ENCODE measurements at regions not wholly inside any gene's neighbourhood (a gene's known extent, or its start where the extent isn't known, plus 50 kb on each side); places are given as distances from the start of the nearest gene placed in this dataset.

- no peak for DNase-seq
Measured at GRCh38 chr4:180805101-180805500, 1438.1 kb upstream of the TENM3 start.

- no peak for DNase-seq
Measured at GRCh38 chr4:180808862-180809261, 1434.3 kb upstream of the TENM3 start.

GRCh38 chr4:180809439-180809838, 1433.8 kb upstream of the TENM3 start:
- DNase-seq, result no peak

DNA sequence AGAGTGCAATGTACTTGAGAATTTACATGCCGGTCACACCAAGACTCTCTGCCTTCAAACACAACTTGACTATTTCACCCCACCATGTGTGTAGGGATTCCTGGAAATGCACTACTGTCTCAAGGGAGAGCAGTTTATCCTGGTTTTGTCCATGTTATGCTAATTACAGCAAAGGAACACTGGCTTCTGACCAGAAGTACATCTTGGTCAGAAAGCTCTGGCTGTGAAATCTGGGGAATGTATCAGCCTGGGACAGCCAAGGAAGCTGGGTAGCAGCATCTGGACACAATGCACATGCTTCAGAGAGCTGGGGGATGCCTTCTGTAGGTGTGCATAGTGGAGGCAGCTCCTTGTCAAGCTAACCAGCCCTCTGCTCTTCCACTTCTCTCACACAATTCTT, 1432.6 kb upstream of the TENM3 start:
- DNase-seq, result no peak

DNA sequence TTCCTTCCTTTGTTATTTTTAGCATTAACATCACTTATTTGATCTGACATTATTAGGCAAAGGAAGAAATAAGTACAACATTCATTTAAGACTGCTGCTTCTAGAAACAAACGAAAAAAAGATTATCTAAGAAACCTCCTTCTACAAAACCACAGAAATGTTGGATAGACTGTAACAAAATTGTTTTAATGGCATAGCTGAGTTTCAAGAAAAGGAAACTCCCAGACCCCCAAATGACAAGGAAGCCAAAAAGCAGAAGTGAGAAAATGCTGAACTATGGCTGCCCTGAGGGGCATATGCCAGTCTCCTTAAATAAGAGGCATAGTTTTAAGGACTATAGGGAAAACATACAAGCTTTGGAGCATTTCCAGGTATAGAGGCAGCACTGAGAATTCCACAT, 1431.6 kb upstream of the TENM3 start:
- no peak for DNase-seq

DNA sequence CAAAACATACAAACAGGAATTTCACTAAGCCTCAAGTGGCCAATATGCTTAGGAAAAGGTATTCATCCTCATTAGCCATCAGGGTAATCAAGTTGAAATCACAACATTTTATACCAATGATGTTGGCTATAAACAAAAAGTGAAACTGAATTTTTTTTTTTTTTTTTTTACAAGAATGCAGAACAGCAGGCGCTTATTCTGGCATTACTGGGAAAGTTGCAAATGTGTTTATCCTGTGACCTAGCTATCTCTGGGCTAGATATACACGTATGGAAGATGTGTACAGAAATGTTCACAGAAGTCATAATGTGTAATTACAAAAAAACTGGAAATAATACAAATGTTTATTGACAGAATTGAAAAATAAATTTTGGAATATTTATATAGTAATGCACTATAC, 1430.4 kb upstream of the TENM3 start:
- DNase-seq, result no peak

DNA sequence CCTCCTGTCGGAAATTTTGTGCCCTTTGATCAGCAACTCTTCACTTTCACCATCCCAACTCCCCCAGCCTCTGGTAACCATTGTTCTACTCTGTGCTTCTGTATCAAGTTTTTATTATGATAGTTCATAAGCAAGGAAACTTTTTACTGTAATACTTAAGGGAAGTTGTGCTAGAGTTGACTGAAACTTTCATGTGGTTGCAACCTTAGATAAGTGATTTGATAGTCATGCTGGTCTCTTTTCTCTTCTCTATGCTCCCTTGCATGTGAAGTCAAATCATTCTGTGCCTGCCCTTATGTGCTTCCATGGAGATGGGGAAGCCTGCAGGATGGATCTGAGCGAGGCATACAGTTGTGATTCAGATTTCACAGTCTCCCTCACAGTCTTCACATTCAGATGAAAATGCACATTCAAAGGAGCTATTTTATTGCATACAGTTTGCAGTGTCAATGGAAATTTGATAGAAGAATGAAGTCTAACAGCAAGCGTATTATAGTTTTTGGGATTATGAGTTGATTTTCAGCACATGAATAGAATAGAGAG, 1428.3 kb upstream of the TENM3 start:
- DNase-seq, result no peak

- no peak for DNase-seq
Measured at GRCh38 chr4:180817529-180817928, 1425.7 kb upstream of the TENM3 start.

DNA sequence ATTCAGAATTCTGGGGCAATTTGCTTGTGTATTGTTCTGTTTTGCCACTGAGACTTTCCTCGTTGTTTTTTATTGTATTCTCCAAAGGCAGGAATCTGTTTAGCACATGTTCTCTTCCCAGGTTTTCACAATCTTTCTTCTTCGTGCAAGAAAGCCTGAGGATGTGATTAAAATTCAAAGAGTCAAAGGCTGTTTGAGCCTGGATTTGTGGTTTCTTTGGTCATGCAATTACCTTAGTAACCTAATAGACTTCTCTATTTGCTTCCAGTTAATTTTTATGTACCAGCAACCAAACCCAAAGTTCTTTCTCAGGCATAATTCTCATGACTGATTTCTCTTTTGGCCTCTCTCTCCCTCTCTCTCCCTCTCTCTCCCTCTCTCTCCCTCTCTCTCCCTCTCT, 1420.1 kb upstream of the TENM3 start:
- no peak for DNase-seq

DNA sequence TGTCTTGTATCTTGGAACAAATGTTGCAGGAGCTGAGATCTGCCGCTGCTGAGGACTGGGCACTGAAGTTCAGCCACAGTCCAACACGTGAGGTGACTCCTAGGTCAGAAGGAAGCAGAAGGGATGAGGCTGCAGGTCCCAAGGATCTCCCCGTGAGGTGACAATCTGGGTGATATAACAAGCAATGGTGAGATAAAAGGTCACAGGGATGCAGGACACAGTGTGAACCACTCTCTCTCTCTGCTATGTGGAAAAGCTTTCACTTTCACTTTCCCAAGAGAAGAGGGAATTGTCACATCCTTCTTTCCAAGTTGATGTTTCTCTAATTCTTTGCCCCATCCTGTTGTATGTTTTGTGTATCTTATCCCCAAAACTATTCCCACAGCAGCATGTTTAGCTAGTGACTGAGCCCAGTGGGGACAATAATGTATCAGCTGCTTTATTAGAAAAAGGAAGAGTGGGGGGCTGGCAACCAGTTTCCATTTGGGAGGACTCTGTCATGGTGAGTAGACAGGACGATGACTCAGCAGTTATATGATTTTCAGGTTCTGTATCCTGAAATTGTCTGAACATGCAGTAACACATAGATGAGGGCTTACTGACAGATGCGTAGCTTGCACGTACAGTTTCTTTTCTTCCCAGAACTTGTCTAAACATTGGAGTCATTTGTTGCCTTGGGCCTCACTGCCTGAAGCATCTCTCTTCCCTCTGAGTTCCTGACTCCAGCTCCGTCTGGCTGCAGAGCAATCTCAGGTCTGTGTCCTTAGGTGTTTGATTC, 1415.8 kb upstream of the TENM3 start:
- no peak for DNase-seq

DNA sequence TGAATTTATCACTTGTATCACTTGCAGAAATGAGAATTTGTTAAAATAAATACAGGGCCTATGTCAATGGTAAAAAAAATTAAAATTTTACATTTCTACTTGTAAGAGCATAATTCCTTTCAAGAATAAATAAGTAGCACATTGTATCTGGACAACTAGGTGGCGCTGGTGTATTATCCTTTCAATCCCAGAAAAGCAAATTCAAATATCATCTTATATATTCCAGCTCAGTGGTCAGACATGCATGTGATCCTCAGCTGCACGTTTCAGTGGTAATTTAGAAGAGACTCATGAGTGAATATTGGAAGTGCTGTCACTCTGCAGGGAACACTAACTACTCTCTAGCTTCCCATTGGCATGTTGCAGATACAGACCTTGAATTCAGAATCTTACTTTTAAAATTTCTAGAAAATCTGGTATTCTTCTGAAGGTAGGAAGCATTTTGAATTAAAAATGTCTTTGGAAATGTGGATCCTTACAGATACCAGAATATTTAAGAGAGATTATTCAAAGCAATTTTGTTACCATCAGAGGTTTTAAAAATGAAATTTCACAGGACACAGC, 1414.7 kb upstream of the TENM3 start:
- peak; percentile 70 for DNase-seq

DNA sequence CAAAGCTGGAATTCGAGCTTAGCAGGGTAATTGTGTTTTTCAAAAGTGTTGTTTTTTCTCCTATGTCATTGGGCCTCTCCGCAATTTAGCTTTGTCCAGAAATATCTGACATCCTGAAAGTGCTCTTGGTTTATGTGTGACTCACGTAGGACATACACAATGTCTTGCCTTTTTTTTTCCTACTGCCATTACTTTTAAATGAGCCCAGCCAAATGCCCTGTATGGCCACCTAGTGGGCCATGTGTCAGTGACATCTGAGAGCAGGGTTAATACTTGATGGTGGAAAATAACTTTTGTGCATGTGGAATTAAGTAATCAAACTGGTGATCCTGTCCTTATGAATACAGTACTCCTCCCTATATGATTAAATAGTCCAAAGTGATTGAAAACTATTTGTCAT, 1411.1 kb upstream of the TENM3 start:
- DNase-seq, result no peak

DNA sequence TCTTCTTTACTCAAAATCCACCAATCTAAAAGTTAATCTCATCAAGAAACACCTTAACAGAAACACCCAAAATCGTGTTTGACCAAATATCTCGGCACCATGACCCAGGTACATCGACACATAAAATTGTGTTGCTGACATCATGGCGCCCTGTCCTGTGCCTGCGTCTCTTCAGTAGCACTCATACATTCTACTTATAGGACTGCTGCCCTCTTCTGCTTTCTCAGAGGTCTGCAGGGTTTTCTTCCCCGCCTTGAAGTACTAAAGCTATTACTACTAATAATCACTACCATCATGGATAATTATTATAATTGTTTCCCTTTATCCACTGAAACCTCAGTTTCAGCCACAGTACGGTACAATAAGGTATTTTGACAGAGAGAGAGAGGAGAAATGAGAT, 1403.1 kb upstream of the TENM3 start:
- no peak for DNase-seq

GRCh38 chr4:180850318-180850940, 1392.8 kb upstream of the TENM3 start:
- no peak for DNase-seq

- DNase-seq, result no peak
Measured at GRCh38 chr4:180852738-180853137, 1390.5 kb upstream of the TENM3 start.

DNA sequence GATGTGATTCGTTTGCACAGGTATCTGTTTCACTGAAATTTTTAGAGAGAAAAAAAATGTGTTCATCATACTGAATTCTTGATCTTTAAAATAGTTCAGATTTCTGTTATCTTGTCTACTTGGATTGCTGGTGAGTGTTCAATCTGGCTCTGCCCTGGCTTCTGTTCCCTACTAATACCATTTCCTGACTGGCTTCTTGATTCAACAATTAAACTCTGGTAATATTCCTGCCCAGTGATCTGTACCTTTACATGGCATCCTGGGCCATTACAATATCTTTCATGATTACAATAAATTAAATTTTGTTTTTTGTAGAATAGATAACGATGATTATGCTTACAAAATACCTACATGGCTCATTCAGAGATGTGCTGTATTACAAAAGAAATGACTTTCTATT, 1388.0 kb upstream of the TENM3 start:
- no peak for DNase-seq

DNA sequence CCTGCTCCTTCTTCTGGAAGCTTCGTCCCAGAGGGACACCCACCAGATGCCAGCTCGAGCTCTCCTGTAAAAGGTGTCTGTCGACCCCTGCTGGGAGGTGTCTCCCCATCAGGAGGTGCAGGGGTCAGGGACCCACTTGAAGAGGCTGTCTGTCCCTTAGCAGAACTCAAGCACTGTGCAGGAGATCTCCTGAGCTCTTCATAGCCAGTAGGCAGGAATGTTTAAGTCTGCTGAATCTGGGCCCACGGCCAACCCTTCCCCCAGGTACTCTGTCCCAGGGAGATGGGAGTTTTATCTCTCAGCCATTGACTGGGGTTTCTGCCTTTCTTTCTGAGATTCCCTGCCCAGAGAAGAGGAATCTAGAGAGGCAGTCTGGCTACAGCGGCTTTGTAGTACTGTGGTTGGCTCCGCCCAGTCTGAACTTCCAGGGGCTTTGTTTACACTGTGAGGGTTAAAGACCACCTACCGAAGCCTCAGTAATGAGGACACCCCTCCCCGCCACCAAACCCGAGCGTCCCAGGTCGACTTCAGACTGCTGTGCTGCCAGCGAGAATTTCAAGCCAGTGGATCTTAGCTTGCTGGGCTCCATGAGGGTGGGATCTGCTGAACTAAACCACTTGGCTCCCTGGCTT, 1383.0 kb upstream of the TENM3 start:
- no peak for DNase-seq

DNA sequence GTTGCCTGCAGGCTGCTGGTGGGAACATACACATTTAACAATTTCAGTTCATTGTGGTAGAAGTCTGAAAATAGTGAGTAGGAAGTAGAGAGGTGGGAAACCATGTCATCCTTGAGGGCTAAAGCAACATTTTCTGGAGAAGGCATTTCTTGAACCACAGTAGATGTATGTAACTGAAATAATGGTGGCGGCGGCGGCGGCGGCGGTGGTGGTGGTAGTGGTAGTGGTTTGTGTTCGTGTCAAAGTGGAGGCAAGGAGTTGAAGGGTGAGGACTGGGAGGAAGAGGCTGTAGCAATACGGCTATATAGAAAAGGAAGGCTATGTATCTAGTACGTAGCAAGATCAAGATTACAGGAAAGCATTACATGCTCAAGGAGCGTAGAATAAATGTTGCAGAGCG, 1381.6 kb upstream of the TENM3 start:
- DNase-seq, result no peak

GRCh38 chr4:180866933-180867643, 1376.1 kb upstream of the TENM3 start:
- no peak for DNase-seq

DNA sequence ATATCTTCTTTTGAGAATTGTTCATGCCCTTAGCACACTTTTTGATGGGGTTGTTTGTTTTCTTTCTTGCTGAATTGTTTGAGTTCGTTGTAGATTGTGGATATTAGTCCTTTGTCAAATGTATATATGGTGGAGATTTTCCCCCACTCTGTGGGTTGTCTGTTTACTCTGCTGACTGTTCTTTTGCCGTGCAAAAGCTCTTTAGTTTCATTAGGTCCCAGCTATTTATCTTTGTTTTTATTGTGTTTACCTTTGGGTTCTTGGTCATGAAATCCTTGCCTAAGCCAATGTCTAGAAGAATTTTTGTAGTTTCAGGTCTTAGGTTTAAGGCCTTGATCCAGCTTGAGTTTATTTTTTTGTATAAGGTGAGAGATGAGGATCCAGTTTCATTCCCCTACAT, 1372.6 kb upstream of the TENM3 start:
- DNase-seq, result no peak

DNA sequence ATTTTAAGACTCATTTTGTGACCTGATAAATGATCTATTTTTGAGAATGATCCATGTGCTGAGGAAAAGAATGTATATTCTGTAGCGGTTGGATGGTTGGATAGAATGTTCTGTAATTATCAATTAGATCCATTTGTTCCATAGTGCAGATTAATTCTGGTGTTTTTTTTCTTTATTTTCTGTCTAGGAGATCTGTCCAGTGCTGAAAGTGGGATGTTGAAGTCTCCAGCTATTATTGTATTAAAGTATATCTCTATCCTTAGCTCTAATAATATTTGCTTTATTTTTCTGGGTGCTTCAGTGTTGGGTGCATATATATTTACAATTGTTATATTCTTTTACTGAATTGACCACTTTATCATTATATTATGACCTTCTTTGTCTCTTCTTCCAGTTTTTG, 1344.9 kb upstream of the TENM3 start:
- no peak for DNase-seq

- DNase-seq, result no peak
Measured at GRCh38 chr4:180900781-180901180, 1342.4 kb upstream of the TENM3 start.

- DNase-seq, result no peak
Measured at GRCh38 chr4:180909279-180909678, 1333.9 kb upstream of the TENM3 start.
